ENCODE measurements at regions not wholly inside any gene's neighbourhood (a gene's known extent, or its start where the extent isn't known, plus 50 kb on each side); places are given as distances from the start of the nearest gene placed in this dataset.

GRCh38 chr18:70720607-70721006, 431.8 kb downstream of the SOCS6 start:
- WGBS (ENCODE audit: low lambda C conversion rate, missing lambda C conversion rate), result 93% methylated on average over 5 of the region's 5 CpGs

GRCh38 chr18:70709720-70710119, 420.9 kb downstream of the SOCS6 start:
- H3K9me3 ChIP-seq (ENCODE audit: low read depth), result no peaks in the 10 kb centered on the region
- no peaks in the 10 kb centered on the region for H3K79me2 ChIP-seq
- H3K4me1 ChIP-seq (ENCODE audit: insufficient read depth), result no peaks in the 10 kb centered on the region
- H3K4me2 ChIP-seq, result no peak overlapping the region
- TF ChIP-seq EZH2phosphoT487 (IDR thresholded peaks at IDR 0.05; ENCODE audit: low read depth, severe bottlenecking, unreplicated experiment) (no peak), EZH2 (IDR thresholded peaks at IDR 0.05; ENCODE audit: borderline replicate concordance) (no peak)
- TF ChIP-seq, protein P1, sequence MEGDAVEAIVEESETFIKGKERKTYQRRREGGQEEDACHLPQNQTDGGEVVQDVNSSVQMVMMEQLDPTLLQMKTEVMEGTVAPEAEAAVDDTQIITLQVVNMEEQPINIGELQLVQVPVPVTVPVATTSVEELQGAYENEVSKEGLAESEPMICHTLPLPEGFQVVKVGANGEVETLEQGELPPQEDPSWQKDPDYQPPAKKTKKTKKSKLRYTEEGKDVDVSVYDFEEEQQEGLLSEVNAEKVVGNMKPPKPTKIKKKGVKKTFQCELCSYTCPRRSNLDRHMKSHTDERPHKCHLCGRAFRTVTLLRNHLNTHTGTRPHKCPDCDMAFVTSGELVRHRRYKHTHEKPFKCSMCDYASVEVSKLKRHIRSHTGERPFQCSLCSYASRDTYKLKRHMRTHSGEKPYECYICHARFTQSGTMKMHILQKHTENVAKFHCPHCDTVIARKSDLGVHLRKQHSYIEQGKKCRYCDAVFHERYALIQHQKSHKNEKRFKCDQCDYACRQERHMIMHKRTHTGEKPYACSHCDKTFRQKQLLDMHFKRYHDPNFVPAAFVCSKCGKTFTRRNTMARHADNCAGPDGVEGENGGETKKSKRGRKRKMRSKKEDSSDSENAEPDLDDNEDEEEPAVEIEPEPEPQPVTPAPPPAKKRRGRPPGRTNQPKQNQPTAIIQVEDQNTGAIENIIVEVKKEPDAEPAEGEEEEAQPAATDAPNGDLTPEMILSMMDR (IDR thresholded peaks at IDR 0.05; ENCODE audit: poor library complexity), result no peak
- H4K20me1 ChIP-seq (ENCODE audit: insufficient read depth, poor library complexity, severe bottlenecking), result no peaks in the 10 kb centered on the region
- H3K9me2 ChIP-seq (replicated peaks; ENCODE audit: insufficient read depth), result no peaks in the 10 kb centered on the region
- no peaks in the 10 kb centered on the region for H3K36me3 ChIP-seq (replicated peaks; ENCODE audit: insufficient read depth, low read depth)
- 87% methylated on average over 3 of the region's 3 CpGs for WGBS (ENCODE audit: low lambda C conversion rate, missing lambda C conversion rate)
- H3K27me3 ChIP-seq, result no peaks in the 10 kb centered on the region
- no peak overlapping the region for H3K4me3 ChIP-seq
- no peak overlapping the region for H3K27ac ChIP-seq
- no peak overlapping the region for H2AFZ ChIP-seq
- no peak for DNase-seq (ENCODE audit: low spot score)

More at GRCh38 chr18:70720607-70721006, 431.8 kb downstream of the SOCS6 start:
- Histone ChIP-seq H3K27ac (no peak overlapping the region), H3K79me2 (no peaks in the 10 kb centered on the region), H4K20me1 (ENCODE audit: insufficient read depth, poor library complexity, severe bottlenecking) (no peaks in the 10 kb centered on the region), H3K4me2 (no peak overlapping the region), H3K9me3 (ENCODE audit: low read depth) (no peaks in the 10 kb centered on the region), H3K4me3 (no peak overlapping the region), H3K36me3 (replicated peaks; ENCODE audit: insufficient read depth, low read depth) (no peaks in the 10 kb centered on the region), H3K27me3 (no peaks in the 10 kb centered on the region), H3K9me2 (replicated peaks; ENCODE audit: insufficient read depth) (no peaks in the 10 kb centered on the region), H3K4me1 (ENCODE audit: insufficient read depth) (no peaks in the 10 kb centered on the region), H2AFZ (no peak overlapping the region)
- DNase-seq (ENCODE audit: low spot score), result no peak
- TF ChIP-seq, protein P1 (IDR thresholded peaks at IDR 0.05; ENCODE audit: poor library complexity), result no peak
- no peak for TF ChIP-seq EZH2 (IDR thresholded peaks at IDR 0.05; ENCODE audit: borderline replicate concordance)
- no peak for TF ChIP-seq EZH2phosphoT487 (IDR thresholded peaks at IDR 0.05; ENCODE audit: low read depth, severe bottlenecking, unreplicated experiment)

DNA sequence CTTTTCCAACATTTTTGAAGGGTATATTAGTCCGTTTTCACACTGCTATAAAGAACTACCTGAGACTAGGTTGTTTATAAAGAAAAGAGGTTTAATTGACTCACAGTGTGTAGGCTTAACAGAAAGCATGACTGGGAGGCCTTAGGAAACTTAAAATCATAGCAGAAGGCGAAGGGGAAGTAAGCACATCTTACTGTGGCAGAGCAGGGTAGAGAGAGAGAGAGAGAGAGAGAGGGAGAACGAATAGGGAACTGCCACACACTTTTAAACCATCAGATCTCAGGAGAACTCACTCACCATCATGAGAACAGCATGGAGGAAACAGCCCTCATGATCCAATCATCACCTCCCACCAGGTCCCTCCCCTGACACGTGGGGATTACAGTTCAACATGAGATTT, 420.3 kb downstream of the SOCS6 start:
- Histone ChIP-seq H3K36me3 (replicated peaks; ENCODE audit: insufficient read depth, low read depth) (no peaks in the 10 kb centered on the region), H3K27me3 (no peaks in the 10 kb centered on the region), H3K4me3 (no peak overlapping the region), H3K9me2 (replicated peaks; ENCODE audit: insufficient read depth) (no peaks in the 10 kb centered on the region), H3K79me2 (no peaks in the 10 kb centered on the region), H3K9me3 (ENCODE audit: low read depth) (no peaks in the 10 kb centered on the region), H3K4me2 (no peak overlapping the region), H3K27ac (no peak overlapping the region), H4K20me1 (ENCODE audit: insufficient read depth, poor library complexity, severe bottlenecking) (no peaks in the 10 kb centered on the region), H3K4me1 (ENCODE audit: insufficient read depth) (no peaks in the 10 kb centered on the region), H2AFZ (no peak overlapping the region)
- TF ChIP-seq, protein P1 (IDR thresholded peaks at IDR 0.05; ENCODE audit: poor library complexity), result no peak
- no peak for TF ChIP-seq EZH2phosphoT487 (IDR thresholded peaks at IDR 0.05; ENCODE audit: low read depth, severe bottlenecking, unreplicated experiment)
- no peak for TF ChIP-seq EZH2 (IDR thresholded peaks at IDR 0.05; ENCODE audit: borderline replicate concordance)
- no peak for DNase-seq (ENCODE audit: low spot score)
- 49% methylated on average over 4 of the region's 4 CpGs for WGBS (ENCODE audit: low lambda C conversion rate, missing lambda C conversion rate)
